Panc1 (cell line): ENCODE measurements at regions not wholly inside any gene's neighbourhood (a gene's known extent, or its start where the extent isn't known, plus 50 kb on each side); places are given as distances from the start of the nearest gene placed in this dataset.

Experiments used
- ATAC-seq: fragments of 200-7000 bp; cut with Tn5 transposase; 2 replicates; pipeline ENCODE4 v1.9.1; 2020; ENCODE audit warnings: mild to moderate bottlenecking, moderate library complexity
- BruUV-seq: library from RNA; stranded (reverse); fragments of 400-500 nt; replicated peaks from 2 replicates; lab custom pipeline; 2021; lab: Mats Ljungman, UMichigan
- CTCF ChIA-PET: fragments of 300-600 bp; sonication (Branson Sonifier 250); formaldehyde crosslinking; loops from one replicate; lab custom pipeline; 2022; ENCODE audit warnings: antibody characterized with exemption; lab: Charles Lee
- POLR2A ChIA-PET: fragments of 300-600 bp; sonication (Branson Sonifier 250); formaldehyde crosslinking; loops from one replicate; lab custom pipeline; 2022; ENCODE audit warnings: antibody characterized with exemption; lab: Charles Lee
- DNase-seq: peaks from one replicate; pipeline ENCODE4 v3.0.0-alpha.2; 2010; ENCODE audit warnings: low read depth, low spot score
- H3K27ac ChIP-seq: 2 replicates; pipeline ENCODE4 v1.5.1; 2011; ENCODE audit warnings: mild to moderate bottlenecking, low read length, inconsistent platforms
- H3K27me3 ChIP-seq: fragments of 200-500 bp; sonication (Bioruptor generic); 2 replicates; pipeline ENCODE4 v1.6.0; 2014; ENCODE audit warnings: low read length, inconsistent platforms; ENCODE audit not compliant: control insufficient read depth, insufficient read depth
- H3K36me3 ChIP-seq: fragments of 200-500 bp; sonication (Bioruptor generic); 2 replicates; pipeline ENCODE4 v1.5.1; 2014; ENCODE audit warnings: inconsistent platforms, mild to moderate bottlenecking, low read length, moderate library complexity; ENCODE audit not compliant: control insufficient read depth, insufficient read depth
- H3K4me1 ChIP-seq: 2 replicates; pipeline ENCODE4 v1.5.1; 2011; ENCODE audit warnings: inconsistent platforms, mild to moderate bottlenecking, low read length, moderate library complexity; ENCODE audit not compliant: control insufficient read depth, insufficient read depth
- H3K4me3 ChIP-seq, 2 experiments: 2 replicates each; pipeline ENCODE4 v1.5.1; 2011 to 2012; ENCODE audit warnings: low read depth in 2 of 2, low read length in 2 of 2, mild to moderate bottlenecking in 2 of 2, inconsistent platforms in 1 of 2, moderate library complexity in 1 of 2
- H3K9me3 ChIP-seq: fragments of 200-500 bp; sonication (Bioruptor generic); 2 replicates; pipeline ENCODE4 v1.5.1; 2014; ENCODE audit warnings: low read depth, mild to moderate bottlenecking, inconsistent platforms, low read length, moderate library complexity; ENCODE audit not compliant: control insufficient read depth, insufficient read depth
- POLR2AphosphoS5 ChIP-seq: IDR thresholded peaks from 2 replicates; pipeline ENCODE4 v1.6.1; 2012; ENCODE audit warnings: mild to moderate bottlenecking, low read depth, low read length, moderate library complexity
- SIN3A ChIP-seq: IDR thresholded peaks from 2 replicates; pipeline ENCODE4 v1.6.1; 2012; ENCODE audit warnings: low read depth, mild to moderate bottlenecking, low read length, moderate library complexity, borderline replicate concordance; ENCODE audit not compliant: insufficient read depth
- TCF7L2 ChIP-seq: IDR thresholded peaks from 2 replicates; pipeline ENCODE4 v1.6.1; 2011; ENCODE audit warnings: mild to moderate bottlenecking, low read depth, low read length, inconsistent platforms
- in situ Hi-C: cut with HindIII; loops from 2 replicates; pipeline ENCODE4 v1.10.0; 2016; ENCODE audit warnings: low sequenced_read_pairs, low pct_unique_long_range_greater_than_20kb
- intact Hi-C: fragments of 100-400 bp; cut with micrococcal nuclease; formaldehyde crosslinking; loops from one replicate; pipeline ENCODE4 v1.10.0; 2022; ENCODE audit not compliant: unreplicated experiment
- TF ChIP-seq, protein P1 (sequence below), 2 experiments: IDR thresholded peaks; 2 replicates each; pipeline ENCODE4 v1.6.1; 2011 to 2012; ENCODE audit warnings: low read depth in 2 of 2, control low read depth in 1 of 2, low read length in 1 of 2, mild to moderate bottlenecking in 1 of 2, moderate library complexity in 1 of 2; ENCODE audit not compliant: insufficient read depth in 1 of 2
- TF ChIP-seq, protein P2 (sequence below): fragments of 450-650 bp; IDR thresholded peaks from 2 replicates; pipeline ENCODE4 v1.5.1; 2017; ENCODE audit warnings: mild to moderate bottlenecking

DNA sequence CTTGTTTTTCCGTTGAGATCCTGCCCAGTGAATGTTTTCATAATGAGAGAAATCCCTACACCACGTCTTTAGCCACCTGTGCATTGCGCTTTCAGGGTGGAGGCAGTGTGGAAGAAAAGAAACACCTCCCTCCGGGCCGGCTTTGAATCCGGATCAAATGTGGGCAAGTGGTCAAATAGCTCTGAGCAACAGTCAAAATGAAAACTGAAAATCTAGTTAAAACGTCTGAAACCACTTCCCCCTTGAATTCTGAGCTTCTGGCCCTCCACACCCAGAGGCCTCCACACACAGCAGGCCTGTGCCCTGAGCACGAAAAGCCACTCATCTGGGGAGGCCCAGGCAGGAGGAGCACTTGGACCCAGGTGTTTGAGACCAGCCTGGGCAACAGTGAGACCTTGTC lies 263.6 kb upstream of the SALL3 start:
- TF ChIP-seq, protein P1, sequence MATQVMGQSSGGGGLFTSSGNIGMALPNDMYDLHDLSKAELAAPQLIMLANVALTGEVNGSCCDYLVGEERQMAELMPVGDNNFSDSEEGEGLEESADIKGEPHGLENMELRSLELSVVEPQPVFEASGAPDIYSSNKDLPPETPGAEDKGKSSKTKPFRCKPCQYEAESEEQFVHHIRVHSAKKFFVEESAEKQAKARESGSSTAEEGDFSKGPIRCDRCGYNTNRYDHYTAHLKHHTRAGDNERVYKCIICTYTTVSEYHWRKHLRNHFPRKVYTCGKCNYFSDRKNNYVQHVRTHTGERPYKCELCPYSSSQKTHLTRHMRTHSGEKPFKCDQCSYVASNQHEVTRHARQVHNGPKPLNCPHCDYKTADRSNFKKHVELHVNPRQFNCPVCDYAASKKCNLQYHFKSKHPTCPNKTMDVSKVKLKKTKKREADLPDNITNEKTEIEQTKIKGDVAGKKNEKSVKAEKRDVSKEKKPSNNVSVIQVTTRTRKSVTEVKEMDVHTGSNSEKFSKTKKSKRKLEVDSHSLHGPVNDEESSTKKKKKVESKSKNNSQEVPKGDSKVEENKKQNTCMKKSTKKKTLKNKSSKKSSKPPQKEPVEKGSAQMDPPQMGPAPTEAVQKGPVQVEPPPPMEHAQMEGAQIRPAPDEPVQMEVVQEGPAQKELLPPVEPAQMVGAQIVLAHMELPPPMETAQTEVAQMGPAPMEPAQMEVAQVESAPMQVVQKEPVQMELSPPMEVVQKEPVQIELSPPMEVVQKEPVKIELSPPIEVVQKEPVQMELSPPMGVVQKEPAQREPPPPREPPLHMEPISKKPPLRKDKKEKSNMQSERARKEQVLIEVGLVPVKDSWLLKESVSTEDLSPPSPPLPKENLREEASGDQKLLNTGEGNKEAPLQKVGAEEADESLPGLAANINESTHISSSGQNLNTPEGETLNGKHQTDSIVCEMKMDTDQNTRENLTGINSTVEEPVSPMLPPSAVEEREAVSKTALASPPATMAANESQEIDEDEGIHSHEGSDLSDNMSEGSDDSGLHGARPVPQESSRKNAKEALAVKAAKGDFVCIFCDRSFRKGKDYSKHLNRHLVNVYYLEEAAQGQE (IDR thresholded peaks at IDR 0.05; ENCODE audit: insufficient read depth in 1 of 2, low read depth in 2 of 2, low read length in 1 of 2) = no peak
- TF ChIP-seq POLR2AphosphoS5 (no peak), TCF7L2 (no peak), SIN3A (no peak)
- TF ChIP-seq, protein P2, sequence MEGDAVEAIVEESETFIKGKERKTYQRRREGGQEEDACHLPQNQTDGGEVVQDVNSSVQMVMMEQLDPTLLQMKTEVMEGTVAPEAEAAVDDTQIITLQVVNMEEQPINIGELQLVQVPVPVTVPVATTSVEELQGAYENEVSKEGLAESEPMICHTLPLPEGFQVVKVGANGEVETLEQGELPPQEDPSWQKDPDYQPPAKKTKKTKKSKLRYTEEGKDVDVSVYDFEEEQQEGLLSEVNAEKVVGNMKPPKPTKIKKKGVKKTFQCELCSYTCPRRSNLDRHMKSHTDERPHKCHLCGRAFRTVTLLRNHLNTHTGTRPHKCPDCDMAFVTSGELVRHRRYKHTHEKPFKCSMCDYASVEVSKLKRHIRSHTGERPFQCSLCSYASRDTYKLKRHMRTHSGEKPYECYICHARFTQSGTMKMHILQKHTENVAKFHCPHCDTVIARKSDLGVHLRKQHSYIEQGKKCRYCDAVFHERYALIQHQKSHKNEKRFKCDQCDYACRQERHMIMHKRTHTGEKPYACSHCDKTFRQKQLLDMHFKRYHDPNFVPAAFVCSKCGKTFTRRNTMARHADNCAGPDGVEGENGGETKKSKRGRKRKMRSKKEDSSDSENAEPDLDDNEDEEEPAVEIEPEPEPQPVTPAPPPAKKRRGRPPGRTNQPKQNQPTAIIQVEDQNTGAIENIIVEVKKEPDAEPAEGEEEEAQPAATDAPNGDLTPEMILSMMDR = no peak
- ATAC-seq (no peak), DNase-seq (no peak)
- H3K27me3 ChIP-seq = peaks cover 21% of the 10 kb centered on the region
- POLR2A ChIA-PET = no interaction called here
- intact Hi-C loops = no loop called here
- H3K4me1 ChIP-seq = no peaks in the 10 kb centered on the region
- H3K4me3 ChIP-seq = no peak overlapping the region
- H3K27ac ChIP-seq = no peak overlapping the region
- in situ Hi-C loops = no loop called here
- CTCF ChIA-PET = no interaction called here
- H3K9me3 ChIP-seq = no peaks in the 10 kb centered on the region
- H3K36me3 ChIP-seq = no peaks in the 10 kb centered on the region
- no TSS peak for BruUV-seq

DNA sequence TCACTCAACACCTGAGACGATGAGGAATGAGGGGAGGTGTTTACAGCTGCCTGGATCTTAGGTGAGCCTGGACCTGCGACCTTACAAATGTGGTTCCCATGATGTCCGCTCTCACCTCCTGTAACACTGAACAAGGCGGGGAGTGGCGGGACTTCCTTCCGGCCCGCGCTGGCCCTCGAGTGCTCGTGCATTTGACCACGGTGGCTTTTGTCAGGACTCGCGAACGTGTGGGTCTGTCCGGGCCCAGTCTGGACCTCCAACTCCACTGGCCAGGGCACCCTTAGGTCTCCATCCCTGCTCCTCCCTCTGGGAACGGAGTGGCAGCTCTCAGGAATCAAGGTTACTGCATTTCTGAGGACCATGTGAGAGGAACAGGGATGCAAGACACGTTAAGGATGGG lies 263.0 kb upstream of the SALL3 start:
- ChIA-PET POLR2A (no interaction called here), CTCF (no interaction called here)
- intact Hi-C loops (no loop called here), in situ Hi-C loops (no loop called here)
- Histone ChIP-seq H3K27me3 (peaks cover 24% of the 10 kb centered on the region), H3K27ac (no peak overlapping the region), H3K36me3 (no peaks in the 10 kb centered on the region), H3K4me3 (no peak overlapping the region), H3K9me3 (no peaks in the 10 kb centered on the region), H3K4me1 (no peaks in the 10 kb centered on the region)
- no peak for DNase-seq
- ATAC-seq = no peak
- TF ChIP-seq TCF7L2 (no peak), POLR2AphosphoS5 (no peak)
- TF ChIP-seq, protein P1 (IDR thresholded peaks at IDR 0.05; ENCODE audit: insufficient read depth in 1 of 2, low read depth in 2 of 2, low read length in 1 of 2) = no peak
- no TSS peak for BruUV-seq
